HG03469 (cell line): ENCODE measurements at regions not wholly inside any gene's neighbourhood (a gene's known extent, or its start where the extent isn't known, plus 50 kb on each side); places are given as distances from the start of the nearest gene placed in this dataset.

Experiments
- ATAC-seq: cut with Tn5 transposase; IDR thresholded peaks from one replicate; pipeline ENCODE4 v1.9.1; 2021; ENCODE audit warnings: mild to moderate bottlenecking, moderate library complexity, moderate number of reproducible peaks; ENCODE audit not compliant: unreplicated experiment

- no peak for ATAC-seq
Observed at GRCh38 chr13:89628567-89628966, 1718.9 kb upstream of the MIR17HG start.

GRCh38 chr13:89650226-89650625 is 1697.3 kb upstream of the MIR17HG start:
- no peak for ATAC-seq

GRCh38 chr13:89660752-89661151 is 1686.7 kb upstream of the MIR17HG start:
- ATAC-seq = no peak

GRCh38 chr13:89673789-89674311 is 1673.6 kb upstream of the MIR17HG start:
- ATAC-seq = no peak

GRCh38 chr13:89678466-89679121 is 1668.9 kb upstream of the MIR17HG start:
- no peak for ATAC-seq

GRCh38 chr13:89684896-89685295 is 1662.6 kb upstream of the MIR17HG start:
- no peak for ATAC-seq

GRCh38 chr13:89686171-89686570 is 1661.3 kb upstream of the MIR17HG start:
- no peak for ATAC-seq

- no peak for ATAC-seq
Observed at GRCh38 chr13:89687066-89687465, 1660.4 kb upstream of the MIR17HG start.

- no peak for ATAC-seq
Observed at GRCh38 chr13:89688918-89689317, 1658.6 kb upstream of the MIR17HG start.

- ATAC-seq = no peak
Observed at GRCh38 chr13:89694451-89694850, 1653.0 kb upstream of the MIR17HG start.

- no peak for ATAC-seq
Observed at GRCh38 chr13:89695343-89696257, 1651.9 kb upstream of the MIR17HG start.

- ATAC-seq = no peak
Observed at GRCh38 chr13:89701913-89702312, 1645.6 kb upstream of the MIR17HG start.

GRCh38 chr13:89704040-89704439 is 1643.4 kb upstream of the MIR17HG start:
- no peak for ATAC-seq

GRCh38 chr13:89708013-89708412 is 1639.5 kb upstream of the MIR17HG start:
- no peak for ATAC-seq

GRCh38 chr13:89721216-89721615 is 1626.3 kb upstream of the MIR17HG start:
- ATAC-seq = no peak

GRCh38 chr13:89726690-89727435 is 1620.6 kb upstream of the MIR17HG start:
- ATAC-seq = no peak

GRCh38 chr13:89733829-89734228 is 1613.7 kb upstream of the MIR17HG start:
- ATAC-seq = no peak

GRCh38 chr13:89737051-89737450 is 1610.4 kb upstream of the MIR17HG start:
- no peak for ATAC-seq

- no peak for ATAC-seq
Observed at GRCh38 chr13:89738072-89738471, 1609.4 kb upstream of the MIR17HG start.

- ATAC-seq = no peak
Observed at GRCh38 chr13:89740994-89741685, 1606.3 kb upstream of the MIR17HG start.

- no peak for ATAC-seq
Observed at GRCh38 chr13:89746554-89746953, 1600.9 kb upstream of the MIR17HG start.
